ENCODE measurements at regions not wholly inside any gene's neighbourhood (a gene's known extent, or its start where the extent isn't known, plus 50 kb on each side); places are given as distances from the start of the nearest gene placed in this dataset.

- no peaks in the 10 kb centered on the region for H3K27me3 ChIP-seq
- intact Hi-C loops (cut with DNase I; ENCODE audit: low total_unique reads), result no loop called here
- no peak for DNase-seq
- H3K4me3 ChIP-seq, result no peak overlapping the region
- no peaks in the 10 kb centered on the region for H3K9me3 ChIP-seq
- no peak overlapping the region for H3K27ac ChIP-seq
- H3K4me1 ChIP-seq, result no peaks in the 10 kb centered on the region
- H3K36me3 ChIP-seq, result no peaks in the 10 kb centered on the region
- no peak for TF ChIP-seq CTCF (IDR thresholded peaks at IDR 0.05)
- no peak for TF ChIP-seq POLR2A (IDR thresholded peaks at IDR 0.05)
Observed at GRCh38 chr11:90669094-90669493, 446.2 kb upstream of the CHORDC1 start.

- TF ChIP-seq POLR2A (IDR thresholded peaks at IDR 0.05) (no peak), CTCF (IDR thresholded peaks at IDR 0.05) (no peak)
- intact Hi-C loops (cut with DNase I; ENCODE audit: low total_unique reads), result no loop called here
- H3K36me3 ChIP-seq, result no peaks in the 10 kb centered on the region
Observed at GRCh38 chr11:90668502-90668901, 445.7 kb upstream of the CHORDC1 start.

GRCh38 chr11:90661233-90661632 lies 438.4 kb upstream of the CHORDC1 start:
- H3K36me3 ChIP-seq, result no peaks in the 10 kb centered on the region
- DNase-seq, result no peak
- intact Hi-C loops (cut with DNase I; ENCODE audit: low total_unique reads), result no loop called here
- H3K27ac ChIP-seq, result no peak overlapping the region
- no peaks in the 10 kb centered on the region for H3K4me1 ChIP-seq
- TF ChIP-seq POLR2A (IDR thresholded peaks at IDR 0.05) (no peak), CTCF (IDR thresholded peaks at IDR 0.05) (no peak)
- no peaks in the 10 kb centered on the region for H3K9me3 ChIP-seq
- H3K4me3 ChIP-seq, result no peak overlapping the region
- no peaks in the 10 kb centered on the region for H3K27me3 ChIP-seq

More at GRCh38 chr11:90668502-90668901, 445.7 kb upstream of the CHORDC1 start:
- no peaks in the 10 kb centered on the region for H3K4me1 ChIP-seq
- H3K4me3 ChIP-seq, result no peak overlapping the region
- no peaks in the 10 kb centered on the region for H3K27me3 ChIP-seq
- no peaks in the 10 kb centered on the region for H3K9me3 ChIP-seq
- no peak for DNase-seq
- no peak overlapping the region for H3K27ac ChIP-seq

- DNase-seq, result no peak
- Histone ChIP-seq H3K4me3 (no peak overlapping the region), H3K27me3 (no peaks in the 10 kb centered on the region), H3K36me3 (no peaks in the 10 kb centered on the region), H3K4me1 (no peaks in the 10 kb centered on the region), H3K27ac (no peak overlapping the region), H3K9me3 (no peaks in the 10 kb centered on the region)
- intact Hi-C loops (cut with DNase I; ENCODE audit: low total_unique reads), result no loop called here
- TF ChIP-seq CTCF (IDR thresholded peaks at IDR 0.05) (no peak), POLR2A (IDR thresholded peaks at IDR 0.05) (no peak)
Observed at GRCh38 chr11:90656171-90656570, 433.3 kb upstream of the CHORDC1 start.

- no peak for TF ChIP-seq POLR2A (IDR thresholded peaks at IDR 0.05)
- TF ChIP-seq CTCF (IDR thresholded peaks at IDR 0.05), result no peak
- Histone ChIP-seq H3K36me3 (no peaks in the 10 kb centered on the region), H3K27ac (no peak overlapping the region), H3K9me3 (no peaks in the 10 kb centered on the region), H3K4me3 (no peak overlapping the region), H3K27me3 (no peaks in the 10 kb centered on the region), H3K4me1 (no peaks in the 10 kb centered on the region)
- intact Hi-C loops (cut with DNase I; ENCODE audit: low total_unique reads), result no loop called here
- no peak for DNase-seq
Observed at GRCh38 chr11:90650153-90650552, 427.3 kb upstream of the CHORDC1 start.
